HG03457 (cell line): ENCODE measurements at regions not wholly inside any gene's neighbourhood (a gene's known extent, or its start where the extent isn't known, plus 50 kb on each side); places are given as distances from the start of the nearest gene placed in this dataset.

Experiments used
- ATAC-seq: cut with Tn5 transposase; IDR thresholded peaks from one replicate; pipeline ENCODE4 v1.9.1; 2021; ENCODE audit warnings: moderate number of reproducible peaks; ENCODE audit not compliant: unreplicated experiment

DNA sequence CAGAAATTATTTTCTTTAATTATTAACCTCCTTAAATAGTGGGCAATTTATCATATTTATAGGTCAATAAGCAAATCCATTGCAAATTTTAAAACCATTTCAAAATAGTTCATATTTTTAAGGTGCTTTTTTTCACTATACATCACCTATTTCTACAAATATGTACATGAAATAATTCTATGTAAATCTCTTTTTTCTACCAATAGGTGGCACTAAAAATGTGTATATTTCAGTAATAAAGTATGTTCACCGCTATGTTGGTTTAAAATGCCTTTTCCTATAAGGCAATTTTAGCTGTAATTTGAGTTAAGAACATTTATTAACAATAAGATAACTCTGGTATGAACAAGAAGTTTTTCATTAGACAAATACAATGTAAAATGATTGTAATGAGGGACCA is 672.2 kb downstream of the KCTD8 start:
- no peak for ATAC-seq

DNA sequence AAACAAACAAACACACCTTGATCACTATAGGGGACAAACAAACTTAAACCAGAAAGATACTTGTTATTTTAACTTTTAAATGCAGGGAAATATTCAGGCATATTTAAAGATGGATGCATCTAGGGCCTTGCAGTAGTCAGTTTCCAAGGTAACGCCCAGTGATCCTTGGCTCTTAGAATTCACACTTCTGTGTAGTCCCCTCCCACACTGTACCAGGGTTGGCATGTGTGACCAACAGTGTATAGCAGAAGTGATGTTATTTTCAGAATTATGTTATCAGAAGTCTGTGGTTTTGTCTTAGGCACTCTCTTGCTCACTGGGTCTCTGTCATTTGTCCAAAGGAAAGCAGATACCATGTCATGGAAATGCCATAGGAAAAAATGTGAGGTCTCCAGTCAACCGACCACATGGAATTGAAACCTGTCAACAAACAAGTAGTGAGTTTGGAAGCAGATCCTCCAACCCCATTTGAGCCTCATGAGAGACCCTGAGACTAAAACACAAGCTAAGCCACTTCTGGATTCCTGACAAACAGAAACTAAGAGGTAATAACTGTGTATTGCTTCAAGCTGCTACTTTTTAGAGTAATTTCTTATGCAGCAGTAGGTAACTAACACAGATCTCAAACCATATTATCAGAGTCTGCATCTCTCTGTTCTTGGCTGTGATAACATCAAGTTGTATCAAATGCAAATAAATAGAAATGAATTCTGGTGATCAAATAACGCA is 670.3 kb downstream of the KCTD8 start:
- ATAC-seq = no peak

DNA sequence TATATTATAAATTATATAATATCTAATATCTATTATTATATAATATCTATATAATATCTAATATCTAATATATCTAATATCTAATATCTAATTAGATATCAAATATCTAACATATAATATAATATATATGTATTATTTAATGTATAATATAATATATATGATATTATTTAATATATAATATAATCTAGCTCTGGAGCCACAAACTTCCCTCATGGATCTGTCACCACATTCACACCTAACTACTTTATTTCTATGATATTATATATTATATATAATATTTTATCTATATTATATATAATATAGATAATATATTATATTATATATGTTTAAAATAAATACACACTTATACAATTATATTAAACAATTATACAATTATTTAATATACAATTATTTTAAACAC is 667.5 kb downstream of the KCTD8 start:
- ATAC-seq = no peak

DNA sequence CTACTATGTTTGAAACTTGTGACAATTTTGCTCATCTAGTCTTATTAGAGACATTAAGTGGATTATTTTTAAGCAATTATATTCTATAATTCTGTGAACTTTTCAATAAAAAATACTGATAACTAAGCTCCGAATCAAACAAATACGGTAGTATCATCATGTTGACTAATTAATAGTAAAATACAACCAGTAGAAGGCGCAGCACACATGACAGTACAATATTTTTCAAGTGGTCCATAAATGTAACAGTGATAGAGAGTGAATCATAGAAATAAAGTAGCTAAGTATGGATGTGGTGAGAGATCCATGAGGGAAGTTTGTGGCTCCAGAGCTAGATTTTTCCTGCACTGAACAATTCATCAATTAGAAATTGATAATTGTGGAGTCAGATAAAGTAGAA is 666.2 kb downstream of the KCTD8 start:
- ATAC-seq = no peak

DNA sequence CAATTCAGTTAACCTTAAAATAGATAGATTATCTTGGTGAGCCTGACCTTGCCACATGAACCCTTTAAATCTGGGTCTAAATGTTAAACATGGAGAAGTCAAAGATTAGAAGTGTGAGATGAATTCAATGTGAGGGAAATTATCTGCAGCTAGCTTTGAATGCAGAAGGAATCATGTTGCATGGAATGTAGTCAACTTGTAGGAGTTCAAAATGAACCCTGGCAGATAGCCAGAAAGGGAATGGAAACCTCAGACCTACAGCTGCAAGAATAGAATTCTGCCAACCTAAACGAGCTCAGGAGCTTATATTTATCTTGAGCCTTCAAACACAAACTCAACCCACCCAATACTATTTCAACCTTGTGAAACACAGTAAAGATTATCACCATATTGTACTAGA is 632.5 kb downstream of the KCTD8 start:
- no peak for ATAC-seq

DNA sequence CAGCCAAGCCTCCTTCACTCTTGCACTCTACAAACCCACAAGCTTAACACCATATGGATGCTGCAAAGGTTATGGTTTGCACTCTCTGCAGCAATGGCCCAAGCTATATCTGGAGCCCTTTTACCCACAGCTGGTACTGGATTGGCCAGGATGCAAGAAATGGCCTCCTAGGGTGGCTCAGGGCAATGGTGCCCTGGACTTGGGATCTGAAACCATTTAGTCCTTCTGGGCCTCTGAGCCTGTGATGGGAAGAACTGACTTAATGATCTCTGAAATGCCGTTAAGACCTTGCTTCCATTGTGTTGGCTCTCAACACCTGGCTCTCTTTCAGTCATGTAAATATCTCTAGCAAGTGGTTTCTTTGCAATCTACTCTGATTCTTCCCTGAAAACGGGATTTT is 626.0 kb downstream of the KCTD8 start:
- no peak for ATAC-seq

DNA sequence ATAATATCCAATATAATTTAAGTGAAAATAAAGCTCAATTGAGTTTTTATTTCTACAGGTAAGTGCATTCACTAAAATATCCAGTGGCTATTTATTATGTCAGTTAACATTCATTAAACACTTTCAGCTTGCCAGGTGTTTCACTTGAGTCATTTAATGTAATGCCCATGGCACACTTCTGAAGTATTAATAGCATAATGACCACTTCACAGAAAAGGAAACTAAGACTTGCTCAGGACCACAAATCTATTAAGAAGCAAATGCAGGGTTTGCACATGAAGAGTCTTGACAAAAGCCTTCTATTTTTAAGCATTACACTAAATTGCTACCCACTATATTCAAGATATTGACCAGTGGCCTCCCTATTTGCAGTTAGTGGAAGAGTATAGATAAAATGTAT is 612.7 kb downstream of the KCTD8 start:
- no peak for ATAC-seq

DNA sequence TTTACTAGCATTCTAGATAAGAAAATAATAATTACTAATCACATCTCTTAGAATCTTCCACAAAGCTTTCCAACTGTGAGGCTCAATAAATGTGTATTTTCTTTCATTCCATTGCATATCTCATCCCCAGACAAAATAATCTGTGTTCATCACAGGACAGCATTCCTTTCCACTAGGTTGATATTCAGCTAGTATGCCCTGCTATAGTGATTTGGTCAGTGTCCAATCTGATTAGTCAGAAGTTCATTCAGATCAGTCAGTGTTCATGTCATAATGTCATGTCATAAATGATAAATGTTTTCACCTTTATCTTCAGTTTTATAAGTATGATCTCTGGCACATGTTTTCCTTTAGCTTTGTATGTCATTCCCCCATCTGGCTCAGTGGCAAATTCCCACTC is 611.4 kb downstream of the KCTD8 start:
- no peak for ATAC-seq

DNA sequence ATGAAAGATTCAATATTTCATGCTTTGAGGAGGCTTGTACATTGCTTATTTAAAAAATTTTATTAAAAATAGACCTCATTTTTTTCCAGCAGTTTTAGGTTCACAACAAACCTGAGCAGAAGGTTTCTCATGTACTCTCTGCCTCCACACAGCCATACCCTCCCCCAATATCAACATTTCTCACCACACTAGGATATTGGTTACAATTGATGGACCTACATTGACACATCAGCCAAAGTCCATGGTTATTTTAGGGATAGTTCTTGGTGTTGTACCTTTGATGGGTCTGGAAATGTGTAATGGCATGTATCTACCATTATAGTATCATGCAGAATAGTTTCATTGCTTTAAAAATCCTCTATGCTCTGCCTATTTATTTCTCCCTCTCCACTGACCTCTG is 611.0 kb downstream of the KCTD8 start:
- no peak for ATAC-seq

DNA sequence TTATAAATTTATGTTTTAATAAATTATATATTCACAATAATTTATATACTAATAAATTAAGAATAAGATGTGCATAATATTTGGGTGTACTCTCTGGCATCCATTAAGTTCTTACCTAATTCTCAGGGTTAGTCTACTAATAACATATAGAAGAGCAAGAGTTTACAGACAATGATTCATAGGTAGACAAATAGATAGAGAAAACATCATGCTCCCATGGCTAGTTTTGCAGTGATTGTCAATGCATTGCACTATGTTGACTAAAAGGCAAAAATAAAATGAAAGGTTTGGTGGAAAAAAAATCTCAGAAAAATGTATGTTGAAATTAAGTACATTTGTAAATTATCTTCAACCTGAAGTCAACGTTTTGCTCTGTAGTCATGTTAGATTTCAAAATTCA is 606.0 kb downstream of the KCTD8 start:
- no peak for ATAC-seq

DNA sequence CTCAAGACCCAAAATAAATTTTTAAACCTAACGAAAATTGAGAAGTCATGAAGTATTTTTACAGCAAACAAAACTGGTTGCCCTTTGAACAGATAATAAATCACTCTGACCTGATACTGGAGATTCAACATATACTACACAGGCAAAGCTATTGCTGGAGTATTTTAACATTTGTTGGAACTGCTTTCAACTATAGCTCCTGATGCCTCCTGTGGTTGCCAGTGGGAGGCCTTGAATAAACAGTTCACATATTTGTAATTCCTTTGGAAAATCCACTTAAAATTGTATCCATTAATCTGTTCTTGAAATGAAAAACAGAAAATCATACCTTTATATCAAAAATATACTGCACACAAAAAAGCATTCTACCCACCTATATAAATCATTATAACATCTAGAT is 605.1 kb downstream of the KCTD8 start:
- no peak for ATAC-seq

DNA sequence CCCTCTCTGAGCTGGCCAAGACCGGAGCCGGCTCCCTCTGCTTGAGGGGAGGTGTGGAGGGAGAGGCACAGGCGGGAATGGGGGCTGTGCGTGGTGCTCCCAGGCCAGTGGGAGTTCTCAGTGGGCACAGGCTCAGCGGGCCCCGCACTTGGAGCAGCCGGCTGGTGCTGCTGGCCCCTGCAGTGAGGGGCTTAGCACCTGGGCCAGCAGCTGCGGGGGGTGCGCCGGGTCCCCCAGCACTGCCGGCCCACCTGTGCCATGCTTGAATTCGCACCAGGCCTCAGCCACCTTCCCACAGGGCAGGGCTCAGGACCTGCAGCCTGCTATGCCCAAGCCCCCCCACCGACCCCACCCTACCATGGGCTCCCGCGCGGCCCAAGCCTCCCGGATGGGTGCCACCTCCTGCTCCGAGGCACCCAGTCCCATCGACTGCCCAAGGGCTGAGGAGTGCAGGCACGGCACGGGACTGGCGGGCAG is 602.5 kb downstream of the KCTD8 start:
- ATAC-seq = no peak

DNA sequence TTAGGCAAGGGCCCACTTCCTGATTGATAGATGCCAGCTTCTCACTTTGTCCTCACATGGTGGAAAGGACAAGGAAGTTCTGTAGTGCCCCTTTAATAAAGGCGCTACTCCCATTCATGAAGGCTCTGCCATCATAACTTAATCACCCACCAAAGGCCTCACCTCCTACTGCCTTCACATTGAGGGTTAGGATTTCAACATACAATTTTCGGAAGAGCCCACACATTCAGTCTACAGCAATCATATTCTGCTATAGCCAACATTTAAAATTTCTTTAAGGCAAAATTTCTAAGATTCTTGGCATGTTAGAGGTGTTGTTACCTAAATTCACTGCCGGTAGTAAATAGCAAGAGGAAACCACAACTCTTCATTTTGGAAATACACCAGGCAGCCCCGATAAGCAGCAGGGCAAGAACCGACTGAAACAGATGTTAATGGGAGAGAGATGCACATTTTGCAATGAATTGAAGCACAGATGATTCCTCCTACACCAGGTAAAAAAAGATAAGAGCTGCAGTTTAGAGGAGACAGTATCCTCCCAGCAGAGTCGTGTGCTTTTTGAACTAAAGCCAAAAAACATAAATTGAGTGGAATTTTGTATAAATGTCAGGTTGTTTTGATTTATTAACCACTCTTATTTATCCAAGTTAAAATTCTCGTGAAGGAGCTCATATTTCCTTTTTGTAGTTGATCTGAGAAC is 594.9 kb downstream of the KCTD8 start:
- no peak for ATAC-seq

DNA sequence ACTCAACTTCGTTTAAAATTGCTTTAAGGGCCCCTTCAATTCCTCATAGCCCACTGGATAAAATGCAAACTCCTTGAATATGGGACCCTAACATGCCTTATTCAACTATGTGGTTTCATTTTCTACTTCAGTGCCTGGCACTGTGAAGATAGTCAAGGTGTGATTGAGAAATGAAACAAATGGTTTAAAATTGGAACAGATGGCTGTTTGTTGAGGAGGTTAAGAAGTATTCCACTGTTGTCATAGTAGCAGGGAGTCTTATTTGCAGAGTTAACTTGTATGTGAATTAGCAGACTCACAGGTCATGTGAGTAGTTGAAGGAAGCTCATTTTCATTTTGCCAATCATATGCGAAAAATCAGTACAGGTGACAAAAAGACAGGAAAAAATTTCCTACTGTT is 593.3 kb downstream of the KCTD8 start:
- no peak for ATAC-seq

DNA sequence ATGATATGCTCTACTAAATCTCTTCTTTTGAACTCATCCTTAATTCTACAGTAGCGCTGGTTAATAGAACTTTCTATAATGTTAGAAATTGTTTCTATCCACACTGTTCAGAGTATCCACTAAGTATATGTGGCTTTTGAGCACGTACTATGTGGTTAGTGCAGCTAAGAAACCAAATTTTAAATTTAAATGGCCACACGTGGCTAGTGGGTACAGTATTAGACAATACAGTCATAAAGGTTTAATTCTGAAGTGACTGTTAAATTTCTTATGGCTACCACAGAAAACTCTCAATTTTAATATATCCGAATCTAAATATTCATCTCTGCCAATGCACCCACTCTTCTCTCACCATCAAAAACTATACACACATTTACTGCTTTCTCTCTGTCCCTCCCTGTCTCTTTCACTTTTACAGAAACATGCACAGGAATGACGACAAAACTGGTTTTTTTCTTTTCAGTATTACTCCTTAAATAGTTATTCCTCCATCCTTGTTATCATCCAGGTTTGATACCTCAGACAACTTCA is 583.9 kb downstream of the KCTD8 start:
- ATAC-seq = no peak

DNA sequence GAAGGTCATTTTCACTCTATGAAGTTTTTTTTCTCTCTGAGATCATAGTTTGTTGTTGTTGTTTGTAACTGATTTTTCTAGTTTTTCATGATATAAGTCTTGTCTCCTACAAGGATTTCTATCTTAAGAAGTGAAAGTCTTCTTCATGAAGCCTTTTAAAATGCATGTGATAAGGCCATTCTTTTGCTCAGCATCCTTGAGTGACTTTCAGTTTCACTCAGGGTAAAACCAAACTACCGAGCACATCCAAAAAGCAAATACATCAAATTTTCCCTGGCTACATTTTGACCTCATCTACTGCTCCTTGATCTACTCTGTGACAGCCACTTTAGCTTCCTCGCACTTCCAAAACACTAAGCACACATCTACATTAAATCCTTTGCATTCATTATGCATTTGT is 580.7 kb downstream of the KCTD8 start:
- no peak for ATAC-seq

DNA sequence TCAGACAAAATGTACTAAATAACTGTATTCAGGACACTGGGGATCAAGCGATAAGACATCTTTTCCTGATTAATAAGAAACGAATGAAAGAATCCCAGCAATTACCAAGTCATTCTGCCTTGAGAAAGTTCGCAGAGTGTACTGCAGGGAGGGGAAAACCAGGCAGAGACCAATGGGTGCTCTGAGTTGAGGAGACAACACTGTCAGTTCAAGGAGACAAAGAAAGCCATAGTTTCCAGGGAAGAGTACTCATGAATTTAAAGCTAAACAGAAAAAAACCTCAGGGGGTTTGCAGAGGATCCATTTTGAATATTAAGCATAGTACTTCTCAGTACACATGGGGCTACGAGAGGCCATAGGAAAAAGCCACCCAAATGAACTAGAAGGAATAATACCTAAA is 573.0 kb downstream of the KCTD8 start:
- no peak for ATAC-seq

DNA sequence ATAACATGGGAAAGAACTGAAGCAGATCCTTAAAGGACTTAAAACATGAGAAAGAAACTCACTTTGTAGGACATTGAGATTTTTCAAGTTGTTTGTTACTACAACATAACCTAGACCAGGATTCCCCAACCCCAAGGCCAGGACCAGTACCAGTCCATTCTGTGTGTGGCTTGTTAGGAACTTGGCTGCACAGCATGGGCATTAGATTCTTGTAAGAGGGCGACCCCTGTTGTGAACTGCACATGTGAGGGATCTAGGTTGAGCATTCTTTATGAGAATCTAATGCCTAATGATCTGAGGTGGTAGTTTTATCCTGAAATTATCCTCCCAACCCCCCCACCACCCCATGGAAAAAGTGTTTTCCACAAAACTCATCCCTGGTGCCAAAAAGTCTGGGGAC is 566.1 kb downstream of the KCTD8 start:
- no peak for ATAC-seq

DNA sequence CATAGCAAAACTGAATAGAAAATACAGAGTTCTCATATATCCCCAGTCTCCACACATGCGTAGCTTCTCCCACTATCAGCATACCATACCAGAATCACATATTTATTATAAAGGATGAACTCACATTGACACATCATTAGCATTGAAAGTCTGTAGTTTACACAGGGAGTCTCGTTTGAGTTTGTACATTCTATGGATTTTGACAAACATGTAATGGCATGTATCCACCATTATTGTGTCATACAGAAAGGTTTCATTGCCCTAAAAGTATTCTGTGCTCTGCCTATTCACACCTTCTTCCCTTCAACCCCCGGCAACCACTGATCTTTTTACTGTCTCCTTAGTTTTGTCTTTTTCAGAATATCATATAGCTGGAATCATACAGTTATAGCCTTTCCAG is 562.4 kb downstream of the KCTD8 start:
- no peak for ATAC-seq

DNA sequence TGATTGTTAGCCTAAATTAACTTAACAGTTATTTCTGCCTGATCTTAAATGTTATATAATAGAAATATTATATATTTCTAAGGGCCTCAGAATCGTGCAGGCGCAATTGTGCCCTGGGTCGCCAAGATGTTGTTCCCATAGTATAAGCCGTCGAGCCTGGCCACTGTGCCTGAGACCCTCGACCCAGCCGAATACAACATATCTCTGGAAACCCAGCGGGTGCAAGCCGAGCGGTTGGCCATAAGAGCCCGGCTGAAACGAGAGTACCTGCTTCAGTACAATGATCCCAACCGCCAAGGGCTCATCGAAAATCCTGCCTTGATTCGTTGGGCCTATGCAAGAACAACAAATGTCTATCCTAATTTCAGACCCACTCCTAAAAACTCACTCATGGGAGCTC is 549.8 kb downstream of the KCTD8 start:
- no peak for ATAC-seq

DNA sequence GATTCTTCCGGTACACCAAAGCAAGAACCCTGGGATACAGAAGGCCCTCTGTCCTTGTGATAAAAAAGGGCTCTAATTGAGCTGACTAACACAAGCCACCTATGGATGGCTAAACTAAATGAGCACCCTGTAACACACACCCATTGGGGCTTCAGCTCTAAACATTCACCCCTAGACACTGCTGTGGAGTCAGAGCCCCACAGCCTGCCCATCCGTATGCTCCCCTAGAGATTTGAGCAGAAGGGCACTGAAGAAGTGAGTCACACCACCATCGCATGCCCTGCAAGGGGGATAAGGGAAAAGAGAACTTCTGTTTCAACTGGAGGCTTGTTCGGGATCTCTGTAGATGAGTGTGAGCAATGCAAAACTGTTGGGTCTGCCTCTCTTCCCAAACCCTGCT is 545.2 kb downstream of the KCTD8 start:
- ATAC-seq = no peak

DNA sequence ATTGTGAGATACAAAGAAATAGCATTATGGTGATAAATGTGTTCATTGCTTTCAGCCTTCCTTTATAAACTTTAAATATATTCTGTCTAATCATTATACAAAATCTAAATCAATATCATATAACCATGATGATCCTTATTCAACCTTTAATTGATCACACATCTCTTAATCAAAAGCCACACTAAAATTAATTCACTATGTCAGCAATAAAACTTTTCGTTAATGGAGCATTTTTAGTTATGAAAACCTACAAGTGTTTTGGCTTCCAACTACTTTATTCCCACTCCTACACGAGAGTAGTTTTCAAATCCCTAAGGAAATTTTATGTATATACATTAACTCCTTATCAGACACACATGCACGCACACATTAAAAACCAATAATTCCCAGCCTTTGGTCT is 530.2 kb downstream of the KCTD8 start:
- no peak for ATAC-seq
